SK-N-MC (cell line): ENCODE measurements at regions not wholly inside any gene's neighbourhood (a gene's known extent, or its start where the extent isn't known, plus 50 kb on each side); places are given as distances from the start of the nearest gene placed in this dataset.

Source experiments
- EZH2 ChIP-seq: fragments of 200-600 bp; sonication (generic); IDR thresholded peaks from one replicate; pipeline ENCODE4 v1.6.1; 2017; ENCODE audit warnings: antibody characterized with exemption
- FOXP2 ChIP-seq: optimal IDR thresholded peaks from 2 replicates; pipeline ENCODE3; 2011; ENCODE audit warnings: mild to moderate bottlenecking, moderate library complexity; ENCODE audit not compliant: insufficient read depth; ENCODE audit errors: extremely low read length, control extremely low read depth
- POLR2AphosphoS5 ChIP-seq: IDR thresholded peaks from 2 replicates; pipeline ENCODE4 v1.6.1; 2012; ENCODE audit warnings: mild to moderate bottlenecking, low read depth, low read length, borderline replicate concordance

DNA sequence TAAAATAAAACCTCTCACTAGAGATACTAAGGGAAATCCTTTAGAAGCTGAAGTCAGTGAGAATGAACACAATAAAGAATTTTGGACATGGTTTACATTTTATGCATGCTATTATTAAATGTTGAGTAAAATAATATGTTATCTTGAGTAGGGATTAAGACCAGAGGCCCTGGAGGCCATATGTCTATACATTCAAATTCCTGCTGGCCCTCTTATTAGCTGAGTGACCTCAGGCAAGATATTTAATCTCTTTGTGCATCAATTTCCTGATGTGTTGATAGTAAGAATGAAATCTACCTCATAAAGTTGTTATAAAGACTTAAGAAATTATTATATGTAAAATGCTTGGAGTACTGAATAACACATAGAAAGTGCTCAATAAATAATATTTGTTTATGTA, 281.1 kb upstream of the KLF4 start:
- TF ChIP-seq EZH2 (no peak), POLR2AphosphoS5 (no peak), FOXP2 (no peak)
